AG10803 (cell line): ENCODE measurements at regions not wholly inside any gene's neighbourhood (a gene's known extent, or its start where the extent isn't known, plus 50 kb on each side); places are given as distances from the start of the nearest gene placed in this dataset.

ENCODE experiments used
- DNase-seq: peaks from one replicate; pipeline ENCODE4 v3.0.0; 2010; ENCODE audit warnings: low read depth
- H3K4me3 ChIP-seq: 2 replicates; pipeline ENCODE4 v1.5.1; 2011; ENCODE audit warnings: mild to moderate bottlenecking, low read length, control low read depth
- CTCF ChIP-seq: conservative IDR thresholded peaks from 2 replicates; pipeline ENCODE4 v1.5.1; 2011; ENCODE audit warnings: mild to moderate bottlenecking, low read length, control low read depth, inconsistent platforms

- no peak for TF ChIP-seq CTCF
- no peak overlapping the region for H3K4me3 ChIP-seq
Measured at GRCh38 chr10:36170142-36170719, 528.1 kb upstream of the FZD8 start.

GRCh38 chr10:36168777-36169176 is 526.7 kb upstream of the FZD8 start:
- TF ChIP-seq CTCF = no peak
- no peak for DNase-seq
- no peak overlapping the region for H3K4me3 ChIP-seq

More at GRCh38 chr10:36170142-36170719, 528.1 kb upstream of the FZD8 start:
- no peak for DNase-seq

- no peak for DNase-seq
- TF ChIP-seq CTCF = no peak
- no peak overlapping the region for H3K4me3 ChIP-seq
Measured at GRCh38 chr10:36164556-36165504, 522.7 kb upstream of the FZD8 start.

GRCh38 chr10:36163827-36164226 is 521.7 kb upstream of the FZD8 start:
- TF ChIP-seq CTCF = no peak
- no peak for DNase-seq
- no peak overlapping the region for H3K4me3 ChIP-seq

GRCh38 chr10:36157486-36157885 is 515.4 kb upstream of the FZD8 start:
- no peak for TF ChIP-seq CTCF
- H3K4me3 ChIP-seq = no peak overlapping the region
- DNase-seq = no peak

GRCh38 chr10:36148207-36148606 is 506.1 kb upstream of the FZD8 start:
- TF ChIP-seq CTCF = no peak
- DNase-seq = no peak
- H3K4me3 ChIP-seq = no peak overlapping the region

GRCh38 chr10:36147529-36147928 is 505.4 kb upstream of the FZD8 start:
- TF ChIP-seq CTCF = no peak
- no peak for DNase-seq

More at GRCh38 chr10:36147529-36147928, 505.4 kb upstream of the FZD8 start:
- no peak overlapping the region for H3K4me3 ChIP-seq
